ENCODE measurements at regions not wholly inside any gene's neighbourhood (a gene's known extent, or its start where the extent isn't known, plus 50 kb on each side); places are given as distances from the start of the nearest gene placed in this dataset.

- TF ChIP-seq NCOA2 (CRISPR knock-in tag; IDR thresholded peaks at IDR 0.05): peak; percentile 33; the same call in 1 of the 2 replicates
- no peak for TF ChIP-seq PRDM4 (CRISPR knock-in tag; IDR thresholded peaks at IDR 0.05; ENCODE audit: borderline replicate concordance)
- TF ChIP-seq ZNF772 (CRISPR knock-in tag; IDR thresholded peaks at IDR 0.05): no peak
- no peak for TF ChIP-seq CREBL2 (CRISPR knock-in tag; IDR thresholded peaks at IDR 0.05; ENCODE audit: borderline replicate concordance)
- TF ChIP-seq TAF15 (IDR thresholded peaks at IDR 0.05; ENCODE audit: low read depth, low read length, poor library complexity, severe bottlenecking): no peak
- no peak for TF ChIP-seq GTF2F1 (IDR thresholded peaks at IDR 0.05; ENCODE audit: low read length)
- peak; percentile 80 for TF ChIP-seq ARID5B (CRISPR knock-in tag; IDR thresholded peaks at IDR 0.05)
- no peak for TF ChIP-seq ZNF296 (CRISPR knock-in tag; conservative IDR thresholded peaks at IDR 0.05)
- TF ChIP-seq ZNF44 (CRISPR knock-in tag; IDR thresholded peaks at IDR 0.05): no peak
- TF ChIP-seq HIC2 (CRISPR knock-in tag; IDR thresholded peaks at IDR 0.05; ENCODE audit: low read depth): peak; percentile 93
- TF ChIP-seq PHF8 (CRISPR knock-in tag; IDR thresholded peaks at IDR 0.05): no peak
- peak; percentile 87; the same call in 1 of the 2 replicates for TF ChIP-seq ZNF33B (CRISPR knock-in tag; IDR thresholded peaks at IDR 0.05)
- TF ChIP-seq ZNF761 (CRISPR knock-in tag; conservative IDR thresholded peaks at IDR 0.05): no peak
- no peak for TF ChIP-seq E2F1 (CRISPR knock-in tag; IDR thresholded peaks at IDR 0.05)
- TF ChIP-seq TBP (CRISPR knock-in tag; IDR thresholded peaks at IDR 0.05): no peak
- TF ChIP-seq ZBTB2 (CRISPR knock-in tag; IDR thresholded peaks at IDR 0.05; ENCODE audit: low read depth): no peak
- TF ChIP-seq ZNF614 (CRISPR knock-in tag; IDR thresholded peaks at IDR 0.05; ENCODE audit: borderline replicate concordance): no peak
These were observed 181.8 kb downstream of the TTLL2 start (continued) for GRCh38 chr6:167506443-167507301.
